Epidermal melanocyte (primary cell): ENCODE measurements at regions not wholly inside any gene's neighbourhood (a gene's known extent, or its start where the extent isn't known, plus 50 kb on each side); places are given as distances from the start of the nearest gene placed in this dataset.
"Not testable (repeated sequence)": the region's sequence is repeated elsewhere in the genome, so short reads cannot be mapped to it uniquely, and the experiment has no call there.

Source experiments
- DNase-seq: peaks from one replicate; pipeline ENCODE4 v3.0.0; 2011; ENCODE audit warnings: low spot score; ENCODE audit not compliant: insufficient read length

DNA sequence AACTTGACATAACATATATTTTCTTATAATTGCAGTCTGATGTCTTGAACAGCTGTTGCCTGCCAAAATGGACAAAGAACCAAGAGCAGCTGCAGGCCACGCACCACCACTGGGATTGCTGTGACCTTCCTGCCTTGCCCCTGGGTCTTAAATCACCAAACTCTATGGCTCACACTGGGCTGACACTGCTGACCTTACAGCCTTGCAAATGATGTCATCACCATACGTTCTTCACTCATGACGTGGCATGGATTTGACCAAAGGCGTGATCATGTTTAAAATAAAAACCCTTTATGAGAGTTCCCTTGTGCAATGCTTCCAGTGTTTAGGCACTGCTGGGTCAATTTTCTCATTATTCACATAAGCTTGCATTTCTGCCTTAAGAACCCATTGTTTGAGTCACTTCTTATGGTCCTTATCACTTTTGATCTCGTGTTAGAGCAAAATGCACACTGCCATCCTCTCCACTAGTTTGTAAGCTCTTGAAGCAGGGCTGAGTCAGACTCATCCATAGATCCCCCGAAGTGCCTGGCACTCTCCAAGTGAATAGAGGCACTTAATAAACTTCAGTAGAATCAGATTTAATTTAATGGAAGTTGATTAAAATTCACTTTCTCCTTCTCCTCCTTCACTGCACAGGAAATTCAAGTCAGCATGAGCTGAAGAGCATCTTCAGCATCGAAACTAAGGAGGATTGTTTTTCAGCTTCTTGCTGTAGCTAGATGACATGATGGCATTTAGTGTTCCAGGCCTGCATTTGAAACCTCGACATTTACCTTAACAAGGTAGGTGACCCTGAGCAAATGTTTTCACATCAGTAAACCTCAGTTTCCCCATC, 132.4 kb upstream of the PZP start:
- no peak for DNase-seq

DNA sequence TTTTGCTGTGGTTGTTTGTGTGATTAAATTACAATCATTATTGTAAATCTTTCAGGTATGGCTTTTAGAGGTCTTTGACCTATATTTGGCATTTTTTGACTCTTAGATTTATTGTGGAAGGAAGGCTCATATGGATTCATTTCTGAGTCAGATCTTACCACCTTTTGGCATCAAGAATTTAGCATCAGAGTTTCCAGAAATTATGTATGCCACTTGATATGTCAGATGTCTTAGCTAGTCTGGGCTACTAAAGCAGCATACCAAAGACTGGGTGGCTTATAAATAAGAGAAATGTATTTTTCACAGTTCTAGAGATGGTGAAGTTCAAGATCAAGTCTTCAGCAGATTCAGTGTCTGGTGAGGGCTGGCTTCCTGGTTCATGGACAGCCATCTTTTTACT, 129.5 kb upstream of the PZP start:
- DNase-seq = no peak

DNA sequence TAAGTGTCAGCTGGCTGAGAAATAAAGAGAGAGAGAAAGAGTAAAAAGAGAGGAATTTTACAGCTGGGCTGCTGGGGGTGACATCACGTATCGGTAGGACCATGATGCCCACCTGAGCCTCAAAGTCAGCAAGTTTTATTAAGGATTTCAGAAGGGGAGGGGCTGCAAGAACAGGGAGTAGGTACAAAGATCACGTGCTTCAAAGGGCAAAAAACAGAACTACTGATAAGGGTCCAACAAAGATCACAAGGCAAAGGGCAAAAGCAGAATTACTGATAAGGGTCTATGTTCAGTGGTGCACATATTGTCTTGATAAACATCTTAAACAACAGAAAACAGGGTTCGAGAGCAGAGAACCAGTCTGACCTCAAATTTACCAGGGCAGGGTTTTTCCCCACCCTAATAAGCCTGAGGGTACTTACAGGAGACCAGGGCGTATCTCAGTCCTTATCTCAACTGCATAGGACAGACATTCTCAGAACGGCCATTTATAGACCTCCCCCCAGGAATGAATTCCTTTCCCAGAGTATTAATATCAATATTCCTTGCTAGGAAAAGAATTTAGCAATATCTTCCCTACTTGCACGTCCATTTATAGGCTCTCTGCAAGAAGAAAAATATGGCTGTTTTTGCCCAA, 128.3 kb upstream of the PZP start:
- DNase-seq = not testable (repeated sequence)

GRCh38 chr12:9335867-9336266, 127.7 kb upstream of the PZP start:
- no peak for DNase-seq

GRCh38 chr12:9334964-9335363, 126.8 kb upstream of the PZP start:
- DNase-seq = no peak

DNA sequence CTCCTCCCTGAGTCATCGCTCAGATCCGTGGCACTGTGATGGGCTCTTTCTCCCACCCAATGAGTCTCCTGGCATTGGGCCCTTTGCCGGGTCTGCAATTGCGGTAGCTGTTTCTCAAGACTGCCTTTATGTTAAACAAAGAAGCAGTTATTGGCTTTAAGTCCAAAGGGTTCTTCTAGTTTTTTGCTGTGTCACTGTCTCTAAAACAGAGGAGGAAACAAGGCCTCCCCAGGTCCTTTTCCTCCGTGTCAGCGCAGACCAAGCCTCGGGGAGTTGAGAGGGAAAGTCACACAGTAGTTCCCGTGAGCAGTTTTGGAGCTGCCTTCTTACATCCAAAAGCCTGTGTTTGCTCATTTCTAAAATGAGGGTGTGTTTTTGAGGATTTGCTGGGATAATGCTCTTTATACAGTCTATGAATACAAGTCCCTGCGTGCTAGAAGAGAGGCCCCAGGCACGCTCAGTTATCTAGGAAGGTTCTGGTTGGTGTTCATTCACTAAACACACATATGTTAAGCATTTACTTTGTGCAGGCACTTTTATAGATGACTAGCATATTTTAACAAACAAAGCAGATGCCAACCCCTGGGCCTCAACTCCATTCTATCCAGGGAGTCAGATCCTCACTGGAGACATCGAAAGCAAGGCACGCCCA, 126.0 kb upstream of the PZP start:
- peak; percentile 43 for DNase-seq

- no peak for DNase-seq
Observed at GRCh38 chr12:9333161-9333560, 125.0 kb upstream of the PZP start.

- DNase-seq = no peak
Observed at GRCh38 chr12:9332564-9332963, 124.4 kb upstream of the PZP start.

- peak; percentile 37 for DNase-seq
Observed at GRCh38 chr12:9331218-9331626, 123.0 kb upstream of the PZP start.

DNA sequence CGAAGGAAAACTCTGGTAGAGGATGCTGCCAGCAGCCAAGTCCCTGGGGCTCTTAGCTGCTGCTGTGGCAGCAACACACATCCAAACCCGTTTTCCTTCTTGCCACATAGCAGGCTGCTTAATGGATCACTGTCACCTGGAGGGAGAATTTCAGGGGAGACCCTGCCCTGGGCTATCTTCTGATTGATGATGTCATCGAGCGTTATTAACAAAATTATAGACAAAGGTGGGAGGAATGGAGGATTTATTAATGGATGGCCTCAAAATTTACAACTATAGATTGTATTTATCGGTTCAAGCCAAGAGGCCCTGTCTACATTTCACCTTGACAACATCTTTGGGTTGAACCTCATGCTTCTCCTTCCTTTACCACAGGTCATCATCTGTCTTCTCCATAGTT, 120.8 kb upstream of the PZP start:
- no peak for DNase-seq

DNA sequence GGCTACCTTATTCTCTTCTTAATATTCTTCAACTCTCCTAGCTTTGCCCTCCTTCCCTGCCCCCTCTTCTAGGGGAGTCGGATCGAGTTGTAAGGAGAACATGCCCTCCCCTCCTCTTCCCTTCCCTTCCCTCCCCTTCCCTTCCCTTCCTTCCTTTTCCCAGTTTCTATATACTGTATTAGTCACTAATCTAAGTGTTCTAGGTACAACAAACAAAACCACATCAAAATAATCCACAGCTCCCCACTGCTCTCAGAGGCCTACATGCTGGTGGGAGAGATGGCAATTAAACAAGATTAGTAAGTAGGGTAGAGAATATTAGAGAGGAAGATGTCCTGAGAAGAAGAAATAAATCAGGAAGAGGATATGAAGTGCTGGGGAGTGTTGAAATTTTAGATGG, 119.9 kb upstream of the PZP start:
- DNase-seq = no peak

GRCh38 chr12:9327320-9327719, 119.1 kb upstream of the PZP start:
- no peak for DNase-seq

- not testable (repeated sequence) for DNase-seq
Observed at GRCh38 chr12:9326849-9327248, 118.7 kb upstream of the PZP start.

DNA sequence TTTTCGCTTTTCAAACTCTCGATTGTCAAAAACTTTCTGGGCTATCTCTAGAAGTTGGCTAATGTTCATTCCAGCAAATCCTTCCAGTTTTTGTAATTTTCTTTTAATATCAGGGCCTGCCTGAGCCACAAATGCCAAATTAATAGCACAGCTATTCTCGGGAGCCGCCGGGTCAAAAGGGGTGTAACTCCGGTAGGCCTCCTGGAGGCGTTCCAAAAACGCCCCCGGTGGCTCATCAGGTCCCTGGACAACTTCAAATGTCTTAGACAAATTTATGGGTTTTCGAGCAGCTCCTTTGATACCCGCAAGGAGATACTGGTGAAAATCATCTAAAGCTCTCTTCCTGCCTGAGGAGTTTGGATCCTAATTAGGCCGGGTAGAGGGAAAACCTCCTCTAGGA, 117.9 kb upstream of the PZP start:
- DNase-seq = no peak

DNA sequence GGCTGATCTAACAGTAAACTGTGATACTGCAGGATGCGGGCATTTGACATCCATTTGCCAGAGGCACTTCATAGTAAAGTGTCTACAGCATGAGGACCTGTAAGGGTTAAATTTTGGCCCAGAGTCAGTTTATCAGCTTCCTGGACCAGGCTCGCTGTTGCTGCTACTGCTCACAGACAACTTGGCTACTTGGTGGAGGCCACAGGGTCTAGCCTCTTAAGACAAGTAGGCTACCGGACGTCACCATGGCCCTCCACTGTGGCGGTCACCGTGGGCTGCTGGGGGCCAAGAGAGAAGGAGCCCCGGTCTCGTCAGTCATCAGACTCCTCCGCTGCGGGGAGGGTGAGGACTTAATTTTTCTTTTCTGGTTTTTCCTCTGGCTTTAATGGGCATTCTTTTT, 117.3 kb upstream of the PZP start:
- no peak for DNase-seq

DNA sequence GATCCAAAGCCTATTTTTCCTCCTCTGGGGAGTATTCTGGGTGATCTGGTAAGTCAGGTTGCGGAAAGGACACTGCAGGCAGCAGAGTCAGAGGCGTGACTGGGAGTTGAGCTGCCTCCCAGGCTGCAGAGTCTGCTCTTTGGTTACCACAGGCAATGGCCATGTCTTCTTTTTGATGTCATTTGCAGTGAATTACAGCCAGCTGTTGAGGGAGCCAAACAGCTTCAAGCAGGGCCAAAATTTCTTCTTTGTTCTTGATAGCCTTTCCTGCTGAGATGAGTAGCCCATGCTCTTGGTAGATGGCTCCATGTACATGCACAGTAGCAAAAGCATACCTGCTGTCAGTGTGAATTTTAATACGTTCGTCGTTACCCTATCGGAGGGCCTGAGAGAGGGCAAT, 116.6 kb upstream of the PZP start:
- no peak for DNase-seq

- no peak for DNase-seq
Observed at GRCh38 chr12:9323144-9323681, 115.0 kb upstream of the PZP start.

- no peak for DNase-seq
Observed at GRCh38 chr12:9319842-9320173, 111.6 kb upstream of the PZP start.

DNA sequence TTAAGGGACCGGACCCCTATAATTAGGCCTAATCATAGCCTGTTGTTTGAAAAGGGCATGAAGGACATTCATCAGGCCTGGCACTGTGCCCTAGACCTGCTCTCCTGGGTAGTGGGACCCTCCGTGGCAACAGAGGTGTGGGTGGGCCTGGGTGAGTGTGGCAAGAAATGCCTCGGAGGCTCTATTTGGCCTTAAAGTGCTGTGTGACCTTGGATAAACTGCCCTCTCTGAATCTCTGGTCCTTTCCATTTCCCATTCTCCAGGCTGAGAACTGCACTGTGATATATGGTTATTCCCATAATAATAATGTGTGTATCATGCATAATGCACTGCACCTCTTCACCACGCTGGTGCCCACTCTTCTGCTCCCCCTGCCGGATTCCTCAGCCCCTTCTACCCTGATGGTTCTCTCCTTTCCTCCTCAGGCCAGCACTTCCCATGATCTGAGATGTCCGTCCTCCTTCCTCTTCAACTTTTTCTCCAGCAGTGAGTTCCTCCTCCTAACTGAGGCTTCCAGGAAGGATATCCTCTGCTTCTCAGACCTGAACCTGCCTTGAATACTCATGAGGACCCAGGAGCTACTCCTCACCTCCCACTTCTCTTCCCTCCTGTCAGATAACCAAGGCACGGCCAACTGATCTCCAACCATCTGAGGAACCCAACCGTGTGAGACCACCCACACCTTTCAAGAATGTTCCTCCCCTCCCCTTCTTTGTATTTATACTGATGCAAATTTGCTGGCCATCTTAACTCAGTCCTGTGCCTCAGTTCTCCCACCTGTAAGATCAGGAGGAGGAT, 111.0 kb upstream of the PZP start:
- no peak for DNase-seq

- not testable (repeated sequence) for DNase-seq
Observed at GRCh38 chr12:9313479-9313878, 105.3 kb upstream of the PZP start.
